Fibroblast of villous mesenchyme (primary cell): ENCODE measurements at regions not wholly inside any gene's neighbourhood (a gene's known extent, or its start where the extent isn't known, plus 50 kb on each side); places are given as distances from the start of the nearest gene placed in this dataset.

Source experiments
- DNase-seq: peaks from one replicate; pipeline ENCODE4 v3.0.0-alpha.2; 2010; ENCODE audit warnings: low read depth
- H3K4me3 ChIP-seq: 2 replicates; pipeline ENCODE4 v1.5.1; 2011; ENCODE audit warnings: low read depth, mild to moderate bottlenecking, low read length
- TF ChIP-seq, protein P1 (sequence below): IDR thresholded peaks from 2 replicates; pipeline ENCODE4 v1.5.1; 2012; ENCODE audit warnings: low read depth, mild to moderate bottlenecking, low read length; ENCODE audit not compliant: insufficient read depth

GRCh38 chr6:170160628-170161611 lies 130.0 kb downstream of the DLL1 start:
- no peak for DNase-seq
- TF ChIP-seq, protein P1, sequence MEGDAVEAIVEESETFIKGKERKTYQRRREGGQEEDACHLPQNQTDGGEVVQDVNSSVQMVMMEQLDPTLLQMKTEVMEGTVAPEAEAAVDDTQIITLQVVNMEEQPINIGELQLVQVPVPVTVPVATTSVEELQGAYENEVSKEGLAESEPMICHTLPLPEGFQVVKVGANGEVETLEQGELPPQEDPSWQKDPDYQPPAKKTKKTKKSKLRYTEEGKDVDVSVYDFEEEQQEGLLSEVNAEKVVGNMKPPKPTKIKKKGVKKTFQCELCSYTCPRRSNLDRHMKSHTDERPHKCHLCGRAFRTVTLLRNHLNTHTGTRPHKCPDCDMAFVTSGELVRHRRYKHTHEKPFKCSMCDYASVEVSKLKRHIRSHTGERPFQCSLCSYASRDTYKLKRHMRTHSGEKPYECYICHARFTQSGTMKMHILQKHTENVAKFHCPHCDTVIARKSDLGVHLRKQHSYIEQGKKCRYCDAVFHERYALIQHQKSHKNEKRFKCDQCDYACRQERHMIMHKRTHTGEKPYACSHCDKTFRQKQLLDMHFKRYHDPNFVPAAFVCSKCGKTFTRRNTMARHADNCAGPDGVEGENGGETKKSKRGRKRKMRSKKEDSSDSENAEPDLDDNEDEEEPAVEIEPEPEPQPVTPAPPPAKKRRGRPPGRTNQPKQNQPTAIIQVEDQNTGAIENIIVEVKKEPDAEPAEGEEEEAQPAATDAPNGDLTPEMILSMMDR: no peak
- no peak overlapping the region for H3K4me3 ChIP-seq

GRCh38 chr6:170160031-170160627 lies 130.7 kb downstream of the DLL1 start:
- no peak for DNase-seq
- TF ChIP-seq, protein P1: no peak
- H3K4me3 ChIP-seq: no peak overlapping the region

- DNase-seq: no peak
- TF ChIP-seq, protein P1: no peak
- no peak overlapping the region for H3K4me3 ChIP-seq
Observed at GRCh38 chr6:170159022-170159965, 131.6 kb downstream of the DLL1 start.

GRCh38 chr6:170158296-170159021 lies 132.4 kb downstream of the DLL1 start:
- no peak for DNase-seq
- TF ChIP-seq, protein P1: no peak
- H3K4me3 ChIP-seq: no peak overlapping the region

DNA sequence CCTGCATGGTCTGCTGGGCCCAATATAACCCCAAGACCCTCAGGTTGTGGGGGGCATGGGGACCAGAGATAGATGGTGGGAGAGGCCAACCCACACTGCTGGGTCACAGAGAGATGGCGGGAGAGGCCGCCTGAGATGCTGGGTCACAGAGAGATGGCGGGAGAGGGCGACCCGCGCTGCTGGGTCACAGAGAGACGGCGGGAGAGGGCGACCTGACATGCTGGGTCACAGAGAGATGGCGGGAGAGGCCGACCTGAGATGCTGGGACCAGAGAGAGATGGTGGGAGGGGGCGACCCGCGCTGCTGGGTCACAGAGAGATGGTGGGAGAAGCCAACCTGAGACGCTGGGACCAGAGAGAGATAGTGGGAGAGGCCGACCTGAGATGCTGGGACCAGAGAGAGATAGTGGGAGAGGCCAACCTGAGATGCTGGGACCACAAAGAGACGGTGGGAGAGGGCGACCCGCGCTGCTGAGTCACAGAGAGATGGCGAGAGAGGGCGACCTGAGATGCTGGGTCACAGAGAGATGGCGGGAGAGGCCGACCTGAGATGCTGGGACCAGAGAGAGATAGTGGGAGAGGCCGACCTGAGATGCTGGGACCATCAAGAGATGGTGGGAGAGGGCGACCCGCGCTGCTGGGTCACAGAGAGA lies 133.2 kb downstream of the DLL1 start:
- H3K4me3 ChIP-seq: no peak overlapping the region
- no peak for DNase-seq
- TF ChIP-seq, protein P1: no peak
